Mucosa of rectum (tissue), 2 donors: ENCODE measurements at regions not wholly inside any gene's neighbourhood (a gene's known extent, or its start where the extent isn't known, plus 50 kb on each side); places are given as distances from the start of the nearest gene placed in this dataset.
"Not testable (repeated sequence)": the region's sequence is repeated elsewhere in the genome, so short reads cannot be mapped to it uniquely, and the experiment has no call there.

Experiments used
- H3K27ac ChIP-seq, 2 donors: one replicate each; pipeline ENCODE4 v1.7.0; 2013; ENCODE audit warnings: inconsistent platforms in 2 of 2, low read depth in 2 of 2, low read length in 2 of 2
- H3K27me3 ChIP-seq, 2 donors: one replicate each; pipeline ENCODE4 v1.7.0; 2013; ENCODE audit warnings: low read length in 2 of 2; ENCODE audit not compliant: control insufficient read depth in 2 of 2, insufficient read depth in 2 of 2
- H3K36me3 ChIP-seq, 2 donors: one replicate each; pipeline ENCODE4 v1.7.0; 2013; ENCODE audit warnings: low read length in 2 of 2; ENCODE audit not compliant: control insufficient read depth in 2 of 2, insufficient read depth in 2 of 2
- H3K4me1 ChIP-seq, 2 donors: one replicate each; pipeline ENCODE4 v1.7.0; 2013; ENCODE audit warnings: low read length in 2 of 2, mild to moderate bottlenecking in 1 of 2; ENCODE audit not compliant: control insufficient read depth in 2 of 2, insufficient read depth in 2 of 2
- H3K4me3 ChIP-seq, 2 donors: one replicate each; pipeline ENCODE4 v1.7.0; 2013; ENCODE audit warnings: low read length in 2 of 2
- H3K9ac ChIP-seq, 2 donors: one replicate each; pipeline ENCODE4 v1.7.0; 2013; ENCODE audit warnings: low read length in 2 of 2, low read depth in 1 of 2, mild to moderate bottlenecking in 1 of 2
- H3K9me3 ChIP-seq, 2 donors: one replicate each; pipeline ENCODE4 v1.7.0; 2013; ENCODE audit warnings: low read length in 2 of 2; ENCODE audit not compliant: control insufficient read depth in 2 of 2
- donor health status: healthy.
- donor health status: Normal muscosa, but diverticular disease.

GRCh38 chr2:198857246-198857645 is 600.5 kb downstream of the SATB2 start:
- H3K36me3 ChIP-seq = no peaks in the 10 kb centered on the region
- no peak overlapping the region for H3K27ac ChIP-seq
- no peak overlapping the region for H3K9ac ChIP-seq
- no peaks in the 10 kb centered on the region for H3K9me3 ChIP-seq
- no peaks in the 10 kb centered on the region for H3K27me3 ChIP-seq
- no peaks in the 10 kb centered on the region for H3K4me1 ChIP-seq
- no peak overlapping the region for H3K4me3 ChIP-seq

- H3K27me3 ChIP-seq, H3K9me3 ChIP-seq, H3K36me3 ChIP-seq, H3K4me3 ChIP-seq, H3K4me1 ChIP-seq, H3K27ac ChIP-seq, H3K9ac ChIP-seq: not testable (repeated sequence)
These were observed 602.0 kb downstream of the SATB2 start for GRCh38 chr2:198855746-198856145.

GRCh38 chr2:198852248-198852647 is 605.5 kb downstream of the SATB2 start:
- H3K4me3 ChIP-seq = no peak overlapping the region
- no peak overlapping the region for H3K9ac ChIP-seq
- no peaks in the 10 kb centered on the region for H3K36me3 ChIP-seq

GRCh38 chr2:198825534-198825933 is 632.2 kb downstream of the SATB2 start:
- Histone ChIP-seq H3K9me3 (no peaks in the 10 kb centered on the region), H3K36me3 (no peaks in the 10 kb centered on the region), H3K4me1 (no peaks in the 10 kb centered on the region), H3K27ac (no peak overlapping the region), H3K9ac (no peak overlapping the region), H3K4me3 (no peak overlapping the region), H3K27me3 (no peaks in the 10 kb centered on the region)

More at GRCh38 chr2:198852248-198852647, 605.5 kb downstream of the SATB2 start:
- Histone ChIP-seq H3K27me3 (no peaks in the 10 kb centered on the region), H3K9me3 (no peaks in the 10 kb centered on the region), H3K27ac (no peak overlapping the region), H3K4me1 (no peaks in the 10 kb centered on the region)

GRCh38 chr2:198817536-198817935 is 640.2 kb downstream of the SATB2 start:
- H3K36me3 ChIP-seq = no peaks in the 10 kb centered on the region
- H3K9ac ChIP-seq = no peak overlapping the region
- no peaks in the 10 kb centered on the region for H3K27me3 ChIP-seq
- no peak overlapping the region for H3K27ac ChIP-seq
- H3K4me1 ChIP-seq = peaks cover 5 to 8% of the 10 kb centered on the region in 2 donors
- no peak overlapping the region for H3K4me3 ChIP-seq
- no peaks in the 10 kb centered on the region for H3K9me3 ChIP-seq

- no peak overlapping the region for H3K4me3 ChIP-seq
- no peak overlapping the region for H3K9ac ChIP-seq
- no peaks in the 10 kb centered on the region for H3K27me3 ChIP-seq
- H3K36me3 ChIP-seq = no peaks in the 10 kb centered on the region
- no peak overlapping the region for H3K27ac ChIP-seq
- H3K4me1 ChIP-seq = peaks cover 5 to 8% of the 10 kb centered on the region in 2 donors
- no peaks in the 10 kb centered on the region for H3K9me3 ChIP-seq
These were observed 642.1 kb downstream of the SATB2 start for GRCh38 chr2:198815626-198816025.

- Histone ChIP-seq H3K9me3 (no peaks in the 10 kb centered on the region), H3K27me3 (no peaks in the 10 kb centered on the region), H3K36me3 (no peaks in the 10 kb centered on the region), H3K4me1 (peaks cover 0 to 2% of the 10 kb centered on the region in 2 donors), H3K4me3 (no peak overlapping the region), H3K9ac (no peak overlapping the region), H3K27ac (no peak overlapping the region)
These were observed 646.5 kb downstream of the SATB2 start for GRCh38 chr2:198811198-198811597.

GRCh38 chr2:198809976-198810375 is 647.8 kb downstream of the SATB2 start:
- Histone ChIP-seq H3K27ac (no peak overlapping the region), H3K27me3 (no peaks in the 10 kb centered on the region), H3K9ac (no peak overlapping the region), H3K36me3 (no peaks in the 10 kb centered on the region), H3K9me3 (no peaks in the 10 kb centered on the region), H3K4me1 (no peaks in the 10 kb centered on the region), H3K4me3 (no peak overlapping the region)

GRCh38 chr2:198807131-198807530 is 650.6 kb downstream of the SATB2 start:
- Histone ChIP-seq H3K4me3 (no peak overlapping the region), H3K36me3 (no peaks in the 10 kb centered on the region), H3K27me3 (no peaks in the 10 kb centered on the region), H3K4me1 (no peaks in the 10 kb centered on the region), H3K9me3 (no peaks in the 10 kb centered on the region), H3K9ac (no peak overlapping the region), H3K27ac (no peak overlapping the region)

- H3K27ac ChIP-seq = peak overlapping the region in 1 of 2 donors; percentile 63
- H3K27me3 ChIP-seq = no peaks in the 10 kb centered on the region
- H3K4me1 ChIP-seq = peaks cover 2 to 6% of the 10 kb centered on the region in 2 donors
- no peak overlapping the region for H3K4me3 ChIP-seq
- no peaks in the 10 kb centered on the region for H3K36me3 ChIP-seq
- H3K9ac ChIP-seq = no peak overlapping the region
- H3K9me3 ChIP-seq = no peaks in the 10 kb centered on the region
These were observed 662.3 kb downstream of the SATB2 start for GRCh38 chr2:198795419-198795818.

- Histone ChIP-seq H3K4me1 (peaks cover 2 to 6% of the 10 kb centered on the region in 2 donors), H3K36me3 (no peaks in the 10 kb centered on the region), H3K4me3 (no peak overlapping the region), H3K27me3 (no peaks in the 10 kb centered on the region), H3K9me3 (no peaks in the 10 kb centered on the region), H3K9ac (no peak overlapping the region), H3K27ac (no peak overlapping the region)
These were observed 666.1 kb downstream of the SATB2 start for GRCh38 chr2:198791623-198792022.
